Fibroblast of lung (primary cell): ENCODE measurements at regions not wholly inside any gene's neighbourhood (a gene's known extent, or its start where the extent isn't known, plus 50 kb on each side); places are given as distances from the start of the nearest gene placed in this dataset.

Experiments used
- DNase-seq, 2 donors: peaks; one replicate each; pipeline versions ENCODE4 v3.0.0 to v3.0.0-alpha.2; 2010; ENCODE audit warnings: low read depth in 2 of 2
- H2AFZ ChIP-seq: 2 replicates; pipeline ENCODE4 v1.5.1; 2012; ENCODE audit warnings: low read length, control low read depth, inconsistent platforms
- H3K27ac ChIP-seq: 2 replicates; pipeline ENCODE4 v1.5.1; 2011; ENCODE audit warnings: low read length, control low read depth; ENCODE audit not compliant: insufficient read depth
- H3K27me3 ChIP-seq: 2 replicates; pipeline ENCODE4 v1.5.1; 2011; ENCODE audit warnings: mild to moderate bottlenecking, low read length; ENCODE audit not compliant: control insufficient read depth, insufficient read depth
- H3K36me3 ChIP-seq: 2 replicates; pipeline ENCODE4 v1.5.1; 2011; ENCODE audit warnings: low read length; ENCODE audit not compliant: control insufficient read depth, insufficient read depth
- H3K4me1 ChIP-seq: 2 replicates; pipeline ENCODE4 v1.5.1; 2011; ENCODE audit warnings: low read length; ENCODE audit not compliant: control insufficient read depth, insufficient read depth; ENCODE audit errors: extremely low read depth
- H3K4me2 ChIP-seq: 2 replicates; pipeline ENCODE4 v1.5.1; 2011; ENCODE audit warnings: low read length, control low read depth; ENCODE audit not compliant: insufficient read depth; ENCODE audit errors: extremely low read depth
- H3K4me3 ChIP-seq, 4 experiments: fragments of 200-600 bp in 1 of 4; sonication (generic) in 1 of 4; replicated peaks in 1 of 4; 2 replicates each; pipeline ENCODE4 v1.5.1; 2011 to 2016; ENCODE audit warnings: low read length in 4 of 4, low read depth in 3 of 4, mild to moderate bottlenecking in 3 of 4, control low read depth in 2 of 4, inconsistent platforms in 1 of 4, mixed read lengths in 1 of 4; ENCODE audit not compliant: insufficient read depth in 1 of 4; ENCODE audit errors: control extremely low read depth in 1 of 4
- H3K79me2 ChIP-seq: 2 replicates; pipeline ENCODE4 v1.5.1; 2012; ENCODE audit warnings: mild to moderate bottlenecking, low read length, inconsistent platforms; ENCODE audit not compliant: control insufficient read depth, insufficient read depth
- H3K9ac ChIP-seq: 2 replicates; pipeline ENCODE4 v1.5.1; 2011; ENCODE audit warnings: mild to moderate bottlenecking, low read length, control low read depth; ENCODE audit not compliant: insufficient read depth
- H3K9me3 ChIP-seq: 2 replicates; pipeline ENCODE4 v1.5.1; 2012; ENCODE audit warnings: low read depth, low read length; ENCODE audit not compliant: control insufficient read depth, insufficient read depth
- H4K20me1 ChIP-seq: 2 replicates; pipeline ENCODE4 v1.5.1; 2011; ENCODE audit warnings: low read length; ENCODE audit not compliant: control insufficient read depth, insufficient read depth; ENCODE audit errors: extremely low read depth
- CTCF ChIP-seq, 2 donors: IDR thresholded peaks in 1 of 2; conservative IDR thresholded peaks in 1 of 2; 1 replicate in 1 of 2; 2 replicates in 1 of 2; pipeline ENCODE4 v1.5.1; 2011 to 2012; ENCODE audit warnings: low read length in 2 of 2, control low read depth in 1 of 2, inconsistent platforms in 1 of 2, low read depth in 1 of 2, mild to moderate bottlenecking in 1 of 2
- EZH2 ChIP-seq: IDR thresholded peaks from 2 replicates; pipeline ENCODE4 v1.5.1; 2012; ENCODE audit warnings: low read length, control low read depth, mild to moderate bottlenecking; ENCODE audit errors: missing control alignments

GRCh38 chr4:152220201-152220666 lies 315.7 kb downstream of the FBXW7 start:
- no peak overlapping the region for H3K4me3 ChIP-seq
- H3K27me3 ChIP-seq: no peaks in the 10 kb centered on the region
- H3K36me3 ChIP-seq: no peaks in the 10 kb centered on the region
- H3K9ac ChIP-seq: no peak overlapping the region
- H3K4me2 ChIP-seq: no peak overlapping the region
- no peaks in the 10 kb centered on the region for H3K79me2 ChIP-seq
- no peak for TF ChIP-seq CTCF (conservative IDR thresholded peaks at IDR 0.05 in 1 of 2, IDR thresholded peaks at IDR 0.05 in 1 of 2; ENCODE audit: low read depth in 1 of 2, low read length in 2 of 2)
- TF ChIP-seq EZH2: no peak
- DNase-seq: peak in 1 of 2 donors; percentile 59
- H2AFZ ChIP-seq: no peak overlapping the region
- H3K27ac ChIP-seq: no peak overlapping the region
- H4K20me1 ChIP-seq: no peaks in the 10 kb centered on the region
- H3K9me3 ChIP-seq: no peaks in the 10 kb centered on the region
- H3K4me1 ChIP-seq: no peaks in the 10 kb centered on the region

- H3K4me1 ChIP-seq: no peaks in the 10 kb centered on the region
- TF ChIP-seq EZH2 (no peak), CTCF (conservative IDR thresholded peaks at IDR 0.05 in 1 of 2, IDR thresholded peaks at IDR 0.05 in 1 of 2; ENCODE audit: low read depth in 1 of 2, low read length in 2 of 2) (no peak)
These were observed 317.3 kb downstream of the FBXW7 start for GRCh38 chr4:152218576-152218975.

GRCh38 chr4:152217896-152218295 lies 318.0 kb downstream of the FBXW7 start:
- Histone ChIP-seq H3K9ac (no peak overlapping the region), H3K4me1 (no peaks in the 10 kb centered on the region), H3K27ac (no peak overlapping the region), H3K4me2 (no peak overlapping the region), H3K36me3 (no peaks in the 10 kb centered on the region), H4K20me1 (no peaks in the 10 kb centered on the region), H3K9me3 (no peaks in the 10 kb centered on the region), H3K27me3 (no peaks in the 10 kb centered on the region), H2AFZ (no peak overlapping the region), H3K79me2 (no peaks in the 10 kb centered on the region), H3K4me3 (no peak overlapping the region)
- DNase-seq: no peak
- TF ChIP-seq CTCF (conservative IDR thresholded peaks at IDR 0.05 in 1 of 2, IDR thresholded peaks at IDR 0.05 in 1 of 2; ENCODE audit: low read depth in 1 of 2, low read length in 2 of 2) (no peak), EZH2 (no peak)

More at GRCh38 chr4:152218576-152218975, 317.3 kb downstream of the FBXW7 start:
- Histone ChIP-seq H3K79me2 (no peaks in the 10 kb centered on the region), H3K4me3 (no peak overlapping the region), H3K9ac (no peak overlapping the region), H4K20me1 (no peaks in the 10 kb centered on the region), H3K27ac (no peak overlapping the region), H3K27me3 (no peaks in the 10 kb centered on the region), H3K36me3 (no peaks in the 10 kb centered on the region), H3K9me3 (no peaks in the 10 kb centered on the region), H2AFZ (no peak overlapping the region), H3K4me2 (no peak overlapping the region)
- DNase-seq: no peak
